ENCODE measurements at regions not wholly inside any gene's neighbourhood (a gene's known extent, or its start where the extent isn't known, plus 50 kb on each side); places are given as distances from the start of the nearest gene placed in this dataset.

- no peak for DNase-seq (ENCODE audit: low read depth)
- H3K4me3 ChIP-seq (ENCODE audit: low read depth, low read length) = no peak overlapping the region
- no peak for TF ChIP-seq CTCF (IDR thresholded peaks at IDR 0.05; ENCODE audit: insufficient read depth, low read length)
Measured at GRCh38 chr12:40165179-40165578, 59.3 kb upstream of the SLC2A13 start.

GRCh38 chr12:40164034-40164433 lies 58.2 kb upstream of the SLC2A13 start:
- no peak for DNase-seq (ENCODE audit: low read depth)
- TF ChIP-seq CTCF (IDR thresholded peaks at IDR 0.05; ENCODE audit: insufficient read depth, low read length) = no peak
- H3K4me3 ChIP-seq (ENCODE audit: low read depth, low read length) = no peak overlapping the region

- DNase-seq (ENCODE audit: low read depth) = no peak
- TF ChIP-seq CTCF (IDR thresholded peaks at IDR 0.05; ENCODE audit: insufficient read depth, low read length) = no peak
- H3K4me3 ChIP-seq (ENCODE audit: low read depth, low read length) = no peak overlapping the region
Measured at GRCh38 chr12:40162033-40162432, 56.2 kb upstream of the SLC2A13 start.

GRCh38 chr12:40158592-40159111 lies 52.8 kb upstream of the SLC2A13 start:
- no peak for TF ChIP-seq CTCF (IDR thresholded peaks at IDR 0.05; ENCODE audit: insufficient read depth, low read length)
- no peak overlapping the region for H3K4me3 ChIP-seq (ENCODE audit: low read depth, low read length)
- no peak for DNase-seq (ENCODE audit: low read depth)

GRCh38 chr12:40157336-40157735 lies 51.5 kb upstream of the SLC2A13 start:
- TF ChIP-seq CTCF (IDR thresholded peaks at IDR 0.05; ENCODE audit: insufficient read depth, low read length) = no peak
- no peak overlapping the region for H3K4me3 ChIP-seq (ENCODE audit: low read depth, low read length)
- no peak for DNase-seq (ENCODE audit: low read depth)

- no peak for DNase-seq (ENCODE audit: low read depth)
- H3K4me3 ChIP-seq (ENCODE audit: low read depth, low read length) = no peak overlapping the region
- no peak for TF ChIP-seq CTCF (IDR thresholded peaks at IDR 0.05; ENCODE audit: insufficient read depth, low read length)
Measured at GRCh38 chr12:40156021-40156764, 50.3 kb upstream of the SLC2A13 start.
